ENCODE measurements at regions not wholly inside any gene's neighbourhood (a gene's known extent, or its start where the extent isn't known, plus 50 kb on each side); places are given as distances from the start of the nearest gene placed in this dataset.

DNA sequence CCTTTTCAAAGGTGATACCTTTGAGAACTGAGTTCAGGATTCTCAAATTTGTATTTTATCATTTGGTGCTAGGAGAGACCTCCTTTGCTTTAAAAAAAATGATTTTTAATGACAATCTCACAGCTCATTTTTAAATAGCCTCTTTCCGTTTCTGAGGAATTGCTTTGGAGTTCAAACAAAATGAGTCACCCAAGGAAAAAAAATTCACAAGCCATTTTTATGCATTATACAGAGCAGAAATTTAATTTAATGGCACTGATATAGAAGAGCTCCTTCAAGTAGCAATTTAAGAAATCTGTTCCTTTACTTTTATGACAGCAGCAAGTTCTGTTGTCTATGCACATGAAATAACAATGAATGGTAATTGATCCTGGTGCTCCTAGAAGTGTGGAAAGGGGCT, 337.9 kb upstream of the KCNMB2 start:
- ChIA-PET POLR2A (ENCODE audit: partially characterized antibody) (interaction anchor here (0.6 kb wide), 1 partner anchor 661 kb away, joined by 3 read pairs; no protein-coding TSS in a partner anchor), CTCF (ENCODE audit: partially characterized antibody) (interaction anchor here (0.7 kb wide), 1 partner anchor 550 kb away, joined by 3 read pairs; no protein-coding TSS in a partner anchor)
- no peaks in the 10 kb centered on the region for H3K79me2 ChIP-seq (ENCODE audit: control insufficient read depth in 1 of 2, insufficient read depth in 2 of 2, low read length in 2 of 2)
- H3K23ac ChIP-seq (ENCODE audit: insufficient read length): no peak overlapping the region
- H3K79me1 ChIP-seq (ENCODE audit: low read depth, low read length): no peaks in the 10 kb centered on the region
- DNase-seq (ENCODE audit: low read depth in 1 of 2, low spot score in 2 of 2) (no peak), FAIRE-seq (no peak)
- H2AK5ac ChIP-seq (ENCODE audit: low read depth, low read length): no peak overlapping the region
- no peak overlapping the region for H3K14ac ChIP-seq (ENCODE audit: insufficient read length)
- H2BK12ac ChIP-seq (ENCODE audit: low read depth, low read length): no peak overlapping the region
- H3K4ac ChIP-seq (replicated peaks; ENCODE audit: insufficient read length, low read depth, low read length): no peak overlapping the region
- H4K20me1 ChIP-seq (replicated peaks in 1 of 2; ENCODE audit: control insufficient read depth in 1 of 2, insufficient read depth in 2 of 2, low read length in 2 of 2): no peaks in the 10 kb centered on the region
- H2BK5ac ChIP-seq (ENCODE audit: low read depth, low read length): no peak overlapping the region
- no peaks in the 10 kb centered on the region for H3K23me2 ChIP-seq (ENCODE audit: low read depth, low read length)
- no peak overlapping the region for H2BK20ac ChIP-seq (ENCODE audit: low read length)
- no peak overlapping the region for H3K4me2 ChIP-seq (ENCODE audit: insufficient read depth in 1 of 2, low read depth in 2 of 2, low read length in 2 of 2)
- no peaks in the 10 kb centered on the region for H3K36me3 ChIP-seq (ENCODE audit: control insufficient read depth in 2 of 4, insufficient read depth in 4 of 4, low read length in 3 of 4)
- H4K5ac ChIP-seq (ENCODE audit: insufficient read length, low read depth, low read length): no peak overlapping the region
- no peaks in the 10 kb centered on the region for H3K4me1 ChIP-seq (replicated peaks in 1 of 4; ENCODE audit: control insufficient read depth in 3 of 4, insufficient read depth in 4 of 4, low read length in 3 of 4)
- H3K9ac ChIP-seq (replicated peaks in 1 of 4; ENCODE audit: extremely low read depth in 1 of 4, low read depth in 3 of 4, low read length in 3 of 4): no peak overlapping the region
- H3K18ac ChIP-seq (ENCODE audit: extremely low read depth, low read length): no peak overlapping the region
- H3K56ac ChIP-seq (replicated peaks; ENCODE audit: insufficient read length, low read depth, low read length): no peak overlapping the region
- H4K8ac ChIP-seq (ENCODE audit: extremely low read depth, insufficient read depth, low read length): no peak overlapping the region
- H2BK15ac ChIP-seq (ENCODE audit: low read length): no peak overlapping the region
- 95% methylated on average over 1 of the region's 1 CpG; no CpG with 5 or more reads in 1 of the 2 experiments for WGBS, 2 experiments (ENCODE audit: extremely low coverage in 1 of 2, insufficient coverage in 1 of 2, insufficient read length in 1 of 2, insufficient replicate concordance in 2 of 2, low coverage in 1 of 2, low lambda C conversion rate in 2 of 2, missing lambda C conversion rate in 1 of 2)
- no peak overlapping the region for H2BK120ac ChIP-seq (replicated peaks; ENCODE audit: low read depth, low read length)
- no peak overlapping the region for H3K4me3 ChIP-seq (ENCODE audit: extremely low read depth in 1 of 4, insufficient read depth in 2 of 4, low read depth in 3 of 4, low read length in 4 of 4)
- no peaks in the 10 kb centered on the region for H3K9me3 ChIP-seq (ENCODE audit: insufficient read depth in 2 of 2, low read depth in 1 of 2, low read length in 1 of 2)
- no peak overlapping the region for H2AFZ ChIP-seq (ENCODE audit: low read length)
- no peak overlapping the region for H4K91ac ChIP-seq (replicated peaks; ENCODE audit: insufficient read length, low read length)
- no peaks in the 10 kb centered on the region for H3K27me3 ChIP-seq (replicated peaks in 1 of 4; ENCODE audit: control insufficient read depth in 3 of 4, extremely low read depth in 1 of 4, insufficient read depth in 3 of 4, low read length in 3 of 4)
- H3K27ac ChIP-seq (ENCODE audit: low read depth, low read length): no peak overlapping the region
- TF ChIP-seq, protein P1, sequence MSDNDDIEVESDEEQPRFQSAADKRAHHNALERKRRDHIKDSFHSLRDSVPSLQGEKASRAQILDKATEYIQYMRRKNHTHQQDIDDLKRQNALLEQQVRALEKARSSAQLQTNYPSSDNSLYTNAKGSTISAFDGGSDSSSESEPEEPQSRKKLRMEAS (IDR thresholded peaks at IDR 0.05): no peak
- no peak for TF ChIP-seq RXRA (IDR thresholded peaks at IDR 0.05; ENCODE audit: insufficient read depth, low read depth, low read length)
- TF ChIP-seq JUND (IDR thresholded peaks at IDR 0.05; ENCODE audit: low read length): no peak
- no peak for TF ChIP-seq CEBPB (IDR thresholded peaks at IDR 0.05; ENCODE audit: low read depth, low read length)
- no peak for TF ChIP-seq EGR1 (IDR thresholded peaks at IDR 0.05; ENCODE audit: borderline replicate concordance, low read depth, low read length)
- no peak for TF ChIP-seq FOSL1 (IDR thresholded peaks at IDR 0.05; ENCODE audit: insufficient read depth, low read depth, low read length)
- TF ChIP-seq, protein P2, sequence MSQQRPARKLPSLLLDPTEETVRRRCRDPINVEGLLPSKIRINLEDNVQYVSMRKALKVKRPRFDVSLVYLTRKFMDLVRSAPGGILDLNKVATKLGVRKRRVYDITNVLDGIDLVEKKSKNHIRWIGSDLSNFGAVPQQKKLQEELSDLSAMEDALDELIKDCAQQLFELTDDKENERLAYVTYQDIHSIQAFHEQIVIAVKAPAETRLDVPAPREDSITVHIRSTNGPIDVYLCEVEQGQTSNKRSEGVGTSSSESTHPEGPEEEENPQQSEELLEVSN (IDR thresholded peaks at IDR 0.05): no peak
- TF ChIP-seq TAF1 (IDR thresholded peaks at IDR 0.05; ENCODE audit: low read depth, low read length): no peak
- TF ChIP-seq SUZ12 (IDR thresholded peaks at IDR 0.05; ENCODE audit: low read length): no peak
- no peak for TF ChIP-seq BACH1 (IDR thresholded peaks at IDR 0.05; ENCODE audit: low read length)
- TF ChIP-seq ZNF274 (IDR thresholded peaks at IDR 0.05; ENCODE audit: borderline replicate concordance, extremely low read depth, low read length): no peak
- TF ChIP-seq RAD21 (IDR thresholded peaks at IDR 0.05 in 1 of 2, conservative IDR thresholded peaks at IDR 0.05 in 1 of 2; ENCODE audit: low read depth in 2 of 2, low read length in 2 of 2): no peak
